ENCODE measurements at regions not wholly inside any gene's neighbourhood (a gene's known extent, or its start where the extent isn't known, plus 50 kb on each side); places are given as distances from the start of the nearest gene placed in this dataset.

- 96% methylated on average over 5 of the region's 5 CpGs; no CpG with 5 or more reads in 1 of the 2 experiments for WGBS, 2 experiments (ENCODE audit: extremely low coverage in 1 of 2, insufficient coverage in 1 of 2, insufficient read length in 1 of 2, insufficient replicate concordance in 2 of 2, low coverage in 1 of 2, low lambda C conversion rate in 2 of 2, missing lambda C conversion rate in 1 of 2)
- Histone ChIP-seq H4K20me1 (replicated peaks in 1 of 2; ENCODE audit: control insufficient read depth in 1 of 2, insufficient read depth in 2 of 2, low read length in 2 of 2) (peaks cover 0 to 3% of the 10 kb centered on the region in 2 experiments), H3K36me3 (ENCODE audit: control insufficient read depth in 2 of 4, insufficient read depth in 4 of 4, low read length in 3 of 4) (no peaks in the 10 kb centered on the region), H3K4me3 (ENCODE audit: extremely low read depth in 1 of 4, insufficient read depth in 2 of 4, low read depth in 3 of 4, low read length in 4 of 4) (no peak overlapping the region), H3K9me3 (ENCODE audit: insufficient read depth in 2 of 2, low read depth in 1 of 2, low read length in 1 of 2) (no peaks in the 10 kb centered on the region), H3K4me2 (ENCODE audit: insufficient read depth in 1 of 2, low read depth in 2 of 2, low read length in 2 of 2) (no peak overlapping the region), H2AK5ac (ENCODE audit: low read depth, low read length) (no peak overlapping the region), H3K56ac (replicated peaks; ENCODE audit: insufficient read length, low read depth, low read length) (no peak overlapping the region), H3K18ac (ENCODE audit: extremely low read depth, low read length) (no peak overlapping the region), H3K79me1 (ENCODE audit: low read depth, low read length) (no peaks in the 10 kb centered on the region), H2AFZ (ENCODE audit: low read length) (no peak overlapping the region), H4K91ac (replicated peaks; ENCODE audit: insufficient read length, low read length) (no peak overlapping the region), H3K4me1 (replicated peaks in 1 of 4; ENCODE audit: control insufficient read depth in 3 of 4, insufficient read depth in 4 of 4, low read length in 3 of 4) (peaks cover 0 to 3% (median 0%) of the 10 kb centered on the region in 4 experiments; a peak in 2 of 7 replicates), H3K23ac (ENCODE audit: insufficient read length) (no peak overlapping the region), H3K23me2 (ENCODE audit: low read depth, low read length) (no peaks in the 10 kb centered on the region), H2BK120ac (replicated peaks; ENCODE audit: low read depth, low read length) (no peak overlapping the region), H3K9ac (replicated peaks in 1 of 4; ENCODE audit: extremely low read depth in 1 of 4, low read depth in 3 of 4, low read length in 3 of 4) (no peak overlapping the region), H3K79me2 (ENCODE audit: control insufficient read depth in 1 of 2, insufficient read depth in 2 of 2, low read length in 2 of 2) (no peaks in the 10 kb centered on the region), H2BK20ac (ENCODE audit: low read length) (no peak overlapping the region), H3K14ac (ENCODE audit: insufficient read length) (no peak overlapping the region), H2BK15ac (ENCODE audit: low read length) (no peak overlapping the region), H4K8ac (ENCODE audit: extremely low read depth, insufficient read depth, low read length) (no peak overlapping the region), H4K5ac (ENCODE audit: insufficient read length, low read depth, low read length) (no peak overlapping the region), H3K4ac (replicated peaks; ENCODE audit: insufficient read length, low read depth, low read length) (no peak overlapping the region), H3K27me3 (replicated peaks in 1 of 4; ENCODE audit: control insufficient read depth in 3 of 4, extremely low read depth in 1 of 4, insufficient read depth in 3 of 4, low read length in 3 of 4) (no peaks in the 10 kb centered on the region), H3K27ac (ENCODE audit: low read depth, low read length) (no peak overlapping the region), H2BK12ac (ENCODE audit: low read depth, low read length) (no peak overlapping the region), H2BK5ac (ENCODE audit: low read depth, low read length) (no peak overlapping the region)
- CTCF ChIA-PET (ENCODE audit: partially characterized antibody) = no interaction called here
- POLR2A ChIA-PET (ENCODE audit: partially characterized antibody) = no interaction called here
- FAIRE-seq (no peak), DNase-seq (ENCODE audit: low read depth in 1 of 2, low spot score in 2 of 2) (no peak)
- TF ChIP-seq NANOG (IDR thresholded peaks at IDR 0.05; ENCODE audit: insufficient read depth, low read depth, low read length, poor library complexity, severe bottlenecking) (no peak), CEBPB (IDR thresholded peaks at IDR 0.05; ENCODE audit: low read depth, low read length) (no peak)
Observed at GRCh38 chr13:21761770-21762169, 90.9 kb downstream of the FGF9 start.
